Stomach smooth muscle (tissue), 2 donors: ENCODE measurements at regions not wholly inside any gene's neighbourhood (a gene's known extent, or its start where the extent isn't known, plus 50 kb on each side); places are given as distances from the start of the nearest gene placed in this dataset.

Experiments used
- H3K27ac ChIP-seq: one replicate; pipeline ENCODE4 v1.7.0; 2013; ENCODE audit warnings: mild to moderate bottlenecking, low read length, inconsistent platforms
- H3K27me3 ChIP-seq, 2 donors: one replicate each; pipeline ENCODE4 v1.7.0; 2013; ENCODE audit warnings: low read length in 2 of 2; ENCODE audit not compliant: insufficient read depth in 2 of 2, control insufficient read depth in 1 of 2
- H3K36me3 ChIP-seq, 2 donors: one replicate each; pipeline ENCODE4 v1.7.0; 2013; ENCODE audit warnings: low read length in 2 of 2; ENCODE audit not compliant: control insufficient read depth in 2 of 2, insufficient read depth in 2 of 2
- H3K4me1 ChIP-seq: one replicate; pipeline ENCODE4 v1.7.0; 2013; ENCODE audit warnings: low read length; ENCODE audit not compliant: control insufficient read depth, insufficient read depth
- H3K4me3 ChIP-seq, 2 donors: one replicate each; pipeline ENCODE4 v1.7.0; 2013; ENCODE audit warnings: low read length in 2 of 2
- H3K9ac ChIP-seq, 2 donors: one replicate each; pipeline ENCODE4 v1.7.0; 2013; ENCODE audit warnings: low read length in 2 of 2, mild to moderate bottlenecking in 1 of 2
- H3K9me3 ChIP-seq, 2 donors: one replicate each; pipeline ENCODE4 v1.7.0; 2013; ENCODE audit warnings: low read length in 2 of 2; ENCODE audit not compliant: control insufficient read depth in 2 of 2
- donor health status: healthy.
- donor health status: Pancreatic carcinoma.

GRCh38 chr4:31660916-31661315, 940.7 kb downstream of the PCDH7 start:
- no peaks in the 10 kb centered on the region for H3K27me3 ChIP-seq
- no peaks in the 10 kb centered on the region for H3K36me3 ChIP-seq
- no peak overlapping the region for H3K4me3 ChIP-seq
- no peak overlapping the region for H3K9ac ChIP-seq
- no peaks in the 10 kb centered on the region for H3K4me1 ChIP-seq
- H3K27ac ChIP-seq: no peak overlapping the region
- H3K9me3 ChIP-seq: no peaks in the 10 kb centered on the region

- no peak overlapping the region for H3K27ac ChIP-seq
- H3K4me3 ChIP-seq: no peak overlapping the region
- H3K9me3 ChIP-seq: no peaks in the 10 kb centered on the region
- no peaks in the 10 kb centered on the region for H3K27me3 ChIP-seq
- H3K9ac ChIP-seq: no peak overlapping the region
- H3K4me1 ChIP-seq: no peaks in the 10 kb centered on the region
- no peaks in the 10 kb centered on the region for H3K36me3 ChIP-seq
These were observed 942.8 kb downstream of the PCDH7 start for GRCh38 chr4:31662951-31663350.

GRCh38 chr4:31667686-31668085, 947.5 kb downstream of the PCDH7 start:
- no peaks in the 10 kb centered on the region for H3K9me3 ChIP-seq
- H3K4me3 ChIP-seq: no peak overlapping the region
- no peaks in the 10 kb centered on the region for H3K4me1 ChIP-seq
- no peaks in the 10 kb centered on the region for H3K36me3 ChIP-seq
- H3K27me3 ChIP-seq: no peaks in the 10 kb centered on the region
- H3K27ac ChIP-seq: no peak overlapping the region
- H3K9ac ChIP-seq: no peak overlapping the region

- no peak overlapping the region for H3K27ac ChIP-seq
- H3K9me3 ChIP-seq: no peaks in the 10 kb centered on the region
- no peaks in the 10 kb centered on the region for H3K4me1 ChIP-seq
- H3K27me3 ChIP-seq: no peaks in the 10 kb centered on the region
- H3K4me3 ChIP-seq: no peak overlapping the region
- H3K36me3 ChIP-seq: no peaks in the 10 kb centered on the region
- no peak overlapping the region for H3K9ac ChIP-seq
These were observed 954.3 kb downstream of the PCDH7 start for GRCh38 chr4:31674313-31674947.

GRCh38 chr4:31678356-31678755, 958.2 kb downstream of the PCDH7 start:
- Histone ChIP-seq H3K27ac (no peak overlapping the region), H3K4me1 (no peaks in the 10 kb centered on the region), H3K4me3 (no peak overlapping the region), H3K9ac (no peak overlapping the region), H3K27me3 (no peaks in the 10 kb centered on the region), H3K9me3 (no peaks in the 10 kb centered on the region), H3K36me3 (no peaks in the 10 kb centered on the region)

- no peaks in the 10 kb centered on the region for H3K27me3 ChIP-seq
- no peak overlapping the region for H3K27ac ChIP-seq
- no peaks in the 10 kb centered on the region for H3K9me3 ChIP-seq
- H3K4me3 ChIP-seq: no peak overlapping the region
- no peaks in the 10 kb centered on the region for H3K36me3 ChIP-seq
- no peak overlapping the region for H3K9ac ChIP-seq
- no peaks in the 10 kb centered on the region for H3K4me1 ChIP-seq
These were observed 962.6 kb downstream of the PCDH7 start for GRCh38 chr4:31682796-31683195.

GRCh38 chr4:31687717-31688342, 967.7 kb downstream of the PCDH7 start:
- no peaks in the 10 kb centered on the region for H3K36me3 ChIP-seq

GRCh38 chr4:31692399-31692940, 972.3 kb downstream of the PCDH7 start:
- Histone ChIP-seq H3K9ac (no peak overlapping the region), H3K27ac (no peak overlapping the region), H3K27me3 (no peaks in the 10 kb centered on the region), H3K4me3 (no peak overlapping the region), H3K4me1 (no peaks in the 10 kb centered on the region), H3K9me3 (no peaks in the 10 kb centered on the region), H3K36me3 (no peaks in the 10 kb centered on the region)

More at GRCh38 chr4:31687717-31688342, 967.7 kb downstream of the PCDH7 start:
- no peak overlapping the region for H3K4me3 ChIP-seq
- no peaks in the 10 kb centered on the region for H3K9me3 ChIP-seq
- H3K27me3 ChIP-seq: no peaks in the 10 kb centered on the region
- H3K9ac ChIP-seq: no peak overlapping the region
- H3K27ac ChIP-seq: no peak overlapping the region
- H3K4me1 ChIP-seq: no peaks in the 10 kb centered on the region

GRCh38 chr4:31701256-31701655, 981.1 kb downstream of the PCDH7 start:
- no peak overlapping the region for H3K9ac ChIP-seq
- no peaks in the 10 kb centered on the region for H3K4me1 ChIP-seq
- no peaks in the 10 kb centered on the region for H3K36me3 ChIP-seq
- H3K9me3 ChIP-seq: peaks cover 0 to 3% of the 10 kb centered on the region in 2 donors
- no peak overlapping the region for H3K4me3 ChIP-seq
- no peaks in the 10 kb centered on the region for H3K27me3 ChIP-seq
- H3K27ac ChIP-seq: no peak overlapping the region

GRCh38 chr4:31702326-31702725, 982.2 kb downstream of the PCDH7 start:
- Histone ChIP-seq H3K9ac (no peak overlapping the region), H3K4me3 (no peak overlapping the region), H3K4me1 (no peaks in the 10 kb centered on the region), H3K27me3 (no peaks in the 10 kb centered on the region), H3K27ac (no peak overlapping the region), H3K36me3 (no peaks in the 10 kb centered on the region), H3K9me3 (peaks cover 0 to 3% of the 10 kb centered on the region in 2 donors)

- Histone ChIP-seq H3K9ac (no peak overlapping the region), H3K9me3 (no peaks in the 10 kb centered on the region), H3K36me3 (no peaks in the 10 kb centered on the region), H3K4me3 (no peak overlapping the region), H3K27ac (no peak overlapping the region), H3K27me3 (no peaks in the 10 kb centered on the region), H3K4me1 (no peaks in the 10 kb centered on the region)
These were observed 994.1 kb downstream of the PCDH7 start for GRCh38 chr4:31714238-31714637.
